ENCODE measurements at regions not wholly inside any gene's neighbourhood (a gene's known extent, or its start where the extent isn't known, plus 50 kb on each side); places are given as distances from the start of the nearest gene placed in this dataset.

GRCh38 chr6:153720732-153721131, 318.3 kb upstream of the OPRM1 start:
- ChIA-PET POLR2A (no interaction called here), CTCF (interaction anchor here (0.8 kb wide), 1 partner anchor 35 kb away, joined by 4 read pairs; no protein-coding TSS in a partner anchor)
- no peaks in the 10 kb centered on the region for H3K9me3 Mint-ChIP-seq (ENCODE audit: unreplicated experiment)
- no peaks in the 10 kb centered on the region for H3K36me3 Mint-ChIP-seq (ENCODE audit: insufficient read depth, unreplicated experiment)
- no peak overlapping the region for H3K4me3 Mint-ChIP-seq (ENCODE audit: unreplicated experiment)
- no peak for TF ChIP-seq CTCF (IDR thresholded peaks at IDR 0.05; ENCODE audit: unreplicated experiment)
- H3K27ac Mint-ChIP-seq (ENCODE audit: low read depth, unreplicated experiment), result no peak overlapping the region
- DNase-seq (ENCODE audit: unreplicated experiment), result no peak
- peaks cover 12% of the 10 kb centered on the region for H3K27me3 Mint-ChIP-seq (ENCODE audit: insufficient read depth, unreplicated experiment)
- intact Hi-C loops (cut with micrococcal nuclease), result no loop called here
- H3K4me1 Mint-ChIP-seq (ENCODE audit: insufficient read depth, unreplicated experiment), result no peaks in the 10 kb centered on the region
- no TSS peak for BruUV-seq (replicated peaks)

DNA sequence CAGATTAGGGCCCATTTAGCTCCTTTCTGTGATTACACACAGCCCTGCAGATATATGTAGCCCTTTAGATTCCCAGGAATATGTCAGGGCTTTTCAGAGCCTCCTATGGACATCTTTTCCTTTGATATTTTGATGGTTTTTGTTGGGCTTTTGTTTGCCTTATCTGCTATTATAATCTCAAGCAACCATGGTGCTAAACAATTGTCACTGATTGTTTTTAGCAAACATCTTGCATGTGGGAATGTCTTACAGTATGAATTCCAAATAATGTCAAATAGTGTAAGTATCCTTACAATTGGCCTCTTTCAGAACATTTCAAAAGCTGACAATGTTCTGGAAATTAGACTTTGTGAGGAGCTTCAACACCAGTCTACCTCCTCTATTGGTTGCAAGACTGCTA, 333.6 kb upstream of the OPRM1 start:
- H3K27ac Mint-ChIP-seq (ENCODE audit: low read depth, unreplicated experiment), result no peak overlapping the region

GRCh38 chr6:153702671-153703070, 336.4 kb upstream of the OPRM1 start:
- H3K9me3 Mint-ChIP-seq (ENCODE audit: unreplicated experiment), result no peaks in the 10 kb centered on the region
- H3K36me3 Mint-ChIP-seq (ENCODE audit: insufficient read depth, unreplicated experiment), result no peaks in the 10 kb centered on the region
- H3K4me3 Mint-ChIP-seq (ENCODE audit: unreplicated experiment), result no peak overlapping the region
- peaks cover 7% of the 10 kb centered on the region for H3K4me1 Mint-ChIP-seq (ENCODE audit: insufficient read depth, unreplicated experiment)
- intact Hi-C loops (cut with micrococcal nuclease), result no loop called here
- TF ChIP-seq CTCF (IDR thresholded peaks at IDR 0.05; ENCODE audit: unreplicated experiment), result no peak
- POLR2A ChIA-PET, result interaction anchor here (0.7 kb wide), 1 partner anchor 12 kb away, joined by 3 read pairs; no protein-coding TSS in a partner anchor
- CTCF ChIA-PET, result no interaction called here
- no peak overlapping the region for H3K27ac Mint-ChIP-seq (ENCODE audit: low read depth, unreplicated experiment)
- no TSS peak for BruUV-seq (replicated peaks)
- H3K27me3 Mint-ChIP-seq (ENCODE audit: insufficient read depth, unreplicated experiment), result no peaks in the 10 kb centered on the region
- peak; percentile 14 for DNase-seq (ENCODE audit: unreplicated experiment)

More for the DNA sequence above, 333.6 kb upstream of the OPRM1 start:
- Mint-ChIP-seq H3K36me3 (ENCODE audit: insufficient read depth, unreplicated experiment) (no peaks in the 10 kb centered on the region), H3K4me1 (ENCODE audit: insufficient read depth, unreplicated experiment) (no peaks in the 10 kb centered on the region), H3K9me3 (ENCODE audit: unreplicated experiment) (no peaks in the 10 kb centered on the region), H3K4me3 (ENCODE audit: unreplicated experiment) (no peak overlapping the region), H3K27me3 (ENCODE audit: insufficient read depth, unreplicated experiment) (no peaks in the 10 kb centered on the region)
- CTCF ChIA-PET, result interaction anchor here (0.7 kb wide), 1 partner anchor 56 kb away, joined by 3 read pairs; no protein-coding TSS in a partner anchor
- no peak for DNase-seq (ENCODE audit: unreplicated experiment)
- TF ChIP-seq CTCF (IDR thresholded peaks at IDR 0.05; ENCODE audit: unreplicated experiment), result no peak
- intact Hi-C loops (cut with micrococcal nuclease), result no loop called here
- no TSS peak for BruUV-seq (replicated peaks)
- POLR2A ChIA-PET, result no interaction called here

- ChIA-PET POLR2A (no interaction called here), CTCF (no interaction called here)
- H3K27ac Mint-ChIP-seq (ENCODE audit: low read depth, unreplicated experiment), result no peak overlapping the region
- peak; percentile 8 for DNase-seq (ENCODE audit: unreplicated experiment)
- H3K36me3 Mint-ChIP-seq (ENCODE audit: insufficient read depth, unreplicated experiment), result no peaks in the 10 kb centered on the region
- BruUV-seq (replicated peaks), result no TSS peak
- H3K27me3 Mint-ChIP-seq (ENCODE audit: insufficient read depth, unreplicated experiment), result peaks cover 12% of the 10 kb centered on the region
- H3K4me3 Mint-ChIP-seq (ENCODE audit: unreplicated experiment), result no peak overlapping the region
- H3K9me3 Mint-ChIP-seq (ENCODE audit: unreplicated experiment), result no peaks in the 10 kb centered on the region
- peaks cover 7% of the 10 kb centered on the region for H3K4me1 Mint-ChIP-seq (ENCODE audit: insufficient read depth, unreplicated experiment)
- intact Hi-C loops (cut with micrococcal nuclease), result no loop called here
- no peak for TF ChIP-seq CTCF (IDR thresholded peaks at IDR 0.05; ENCODE audit: unreplicated experiment)
Observed at GRCh38 chr6:153698637-153699036, 340.4 kb upstream of the OPRM1 start.

All from MCF 10A (cell line).